ENCODE measurements at regions not wholly inside any gene's neighbourhood (a gene's known extent, or its start where the extent isn't known, plus 50 kb on each side); places are given as distances from the start of the nearest gene placed in this dataset.
A peak's percentile ranks its signal among the peaks of the same experiment; 100 is the strongest.

DNA sequence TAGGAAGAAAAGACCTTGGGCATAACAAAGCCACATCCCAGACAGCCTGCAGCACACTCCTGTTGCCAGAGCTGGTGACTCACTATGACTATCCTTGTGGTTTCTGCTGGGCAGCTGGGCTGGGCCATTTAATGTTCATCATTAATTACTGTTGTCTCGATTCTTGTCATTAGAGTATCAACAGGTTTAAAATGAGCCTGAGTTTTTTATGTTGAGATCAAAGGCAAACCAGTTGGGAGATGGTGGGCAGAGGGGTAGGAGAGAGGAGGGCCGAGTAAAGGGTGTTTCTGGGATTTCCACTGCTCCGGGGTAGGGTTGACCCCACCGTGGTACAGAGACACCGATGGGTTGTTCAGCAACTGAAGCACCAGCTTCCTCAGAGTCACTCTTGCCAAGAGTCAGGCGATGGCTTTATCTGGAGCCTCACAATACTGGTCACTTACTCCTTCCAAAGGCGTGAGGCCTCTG is 128.7 kb upstream of the LYZL1 start:
- 74 to 75% methylated on average over 3 to 7 of the region's 7 CpGs for WGBS, 2 experiments (ENCODE audit: insufficient coverage in 2 of 2)
- peaks cover 27% of the 10 kb centered on the region for H3K4me1 ChIP-seq (ENCODE audit: control insufficient read depth, insufficient read depth, low read length, poor library complexity, severe bottlenecking)
- peaks cover 12% of the 10 kb centered on the region for H3K9me3 ChIP-seq (ENCODE audit: control insufficient read depth, low read length)
- H3K4me3 ChIP-seq (ENCODE audit: extremely low read depth, insufficient read depth, low read length, poor library complexity, severe bottlenecking): no peak overlapping the region
- peak overlapping the region; percentile 81 for H3K27ac ChIP-seq (ENCODE audit: low read depth, low read length, severe bottlenecking)
- H3K36me3 ChIP-seq (ENCODE audit: control insufficient read depth, insufficient read depth, low read length): no peaks in the 10 kb centered on the region

DNA sequence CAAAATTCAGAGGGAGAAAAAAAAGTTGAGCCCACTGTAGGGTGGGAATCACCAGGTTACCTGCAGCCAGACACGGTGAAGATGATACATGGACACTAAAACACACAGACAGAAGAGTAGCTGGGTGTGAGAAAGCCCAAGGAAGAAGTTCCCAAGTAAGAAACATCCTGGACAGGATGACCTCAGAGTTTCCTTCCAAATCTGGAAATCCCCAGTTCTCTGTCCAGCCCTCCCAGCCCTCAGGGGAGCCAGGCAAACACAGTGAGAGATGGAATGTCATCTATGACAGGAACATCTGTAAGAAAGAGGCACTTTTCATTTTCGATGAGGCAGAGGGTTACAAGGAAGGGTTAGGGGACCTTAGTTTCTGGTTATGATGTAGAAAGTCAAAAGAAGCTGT is 125.1 kb upstream of the LYZL1 start:
- Histone ChIP-seq H3K4me1 (ENCODE audit: control insufficient read depth, insufficient read depth, low read length, poor library complexity, severe bottlenecking) (peaks cover 15% of the 10 kb centered on the region), H3K4me3 (ENCODE audit: extremely low read depth, insufficient read depth, low read length, poor library complexity, severe bottlenecking) (no peak overlapping the region), H3K27ac (ENCODE audit: low read depth, low read length, severe bottlenecking) (peak overlapping the region; percentile 36), H3K36me3 (ENCODE audit: control insufficient read depth, insufficient read depth, low read length) (no peaks in the 10 kb centered on the region), H3K9me3 (ENCODE audit: control insufficient read depth, low read length) (peaks cover 33% of the 10 kb centered on the region)
- WGBS, 2 experiments (ENCODE audit: insufficient coverage in 2 of 2): 83% methylated on average over 1 of the region's 2 CpGs; no CpG with 5 or more reads in 1 of the 2 experiments

DNA sequence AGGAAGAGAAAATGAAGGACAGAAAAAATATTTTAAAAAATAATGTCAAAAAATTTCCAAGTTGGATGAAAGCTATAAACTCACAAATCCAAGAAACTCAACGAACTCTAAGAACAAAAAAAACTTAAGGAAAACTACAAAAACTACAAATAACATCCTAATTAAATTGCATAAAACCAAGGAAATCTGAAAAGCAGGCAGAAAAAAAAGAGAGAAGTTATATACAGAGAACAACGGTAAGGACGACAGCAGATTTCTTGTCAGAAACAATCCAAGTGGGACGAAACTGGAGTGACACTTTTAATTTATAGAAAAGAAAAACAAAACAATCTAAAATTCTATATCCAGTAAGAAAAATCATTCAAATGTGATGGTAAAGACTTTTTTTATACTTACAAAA is 122.2 kb upstream of the LYZL1 start:
- H3K27ac ChIP-seq (ENCODE audit: low read depth, low read length, severe bottlenecking): no peak overlapping the region
- H3K4me3 ChIP-seq (ENCODE audit: extremely low read depth, insufficient read depth, low read length, poor library complexity, severe bottlenecking): no peak overlapping the region
- H3K9me3 ChIP-seq (ENCODE audit: control insufficient read depth, low read length): peaks cover 56% of the 10 kb centered on the region
- WGBS, 2 experiments (ENCODE audit: insufficient coverage in 2 of 2): no CpG with 5 or more reads among the region's 4 CpGs
- H3K36me3 ChIP-seq (ENCODE audit: control insufficient read depth, insufficient read depth, low read length): no peaks in the 10 kb centered on the region
- H3K4me1 ChIP-seq (ENCODE audit: control insufficient read depth, insufficient read depth, low read length, poor library complexity, severe bottlenecking): no peaks in the 10 kb centered on the region

DNA sequence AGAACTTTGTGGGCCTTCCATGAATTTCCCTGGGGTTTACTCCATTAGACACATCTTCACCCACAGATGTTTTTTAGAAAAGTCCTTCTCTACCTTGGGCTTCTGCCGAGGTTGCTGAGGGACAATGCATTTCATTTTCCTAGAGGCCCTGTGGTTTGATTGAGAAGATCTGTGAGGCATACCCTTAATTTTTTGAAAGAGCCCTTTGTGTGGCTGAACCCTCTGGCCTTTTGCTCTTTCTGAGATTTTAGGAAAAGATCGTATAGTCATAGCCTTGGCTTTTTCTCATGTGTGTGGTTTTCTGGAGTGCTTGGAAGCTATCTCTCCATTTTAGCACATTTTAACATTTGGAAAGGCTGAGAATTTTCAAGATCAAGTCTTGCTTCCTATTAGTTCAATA is 119.8 kb upstream of the LYZL1 start:
- H3K4me1 ChIP-seq (ENCODE audit: control insufficient read depth, insufficient read depth, low read length, poor library complexity, severe bottlenecking): no peaks in the 10 kb centered on the region
- H3K9me3 ChIP-seq (ENCODE audit: control insufficient read depth, low read length): peaks cover 67% of the 10 kb centered on the region
- whole genome bisulfite sequencing, 2 experiments (ENCODE audit: insufficient coverage in 2 of 2): no CpG with 5 or more reads among the region's 2 CpGs
- no peak overlapping the region for H3K27ac ChIP-seq (ENCODE audit: low read depth, low read length, severe bottlenecking)
- H3K4me3 ChIP-seq (ENCODE audit: extremely low read depth, insufficient read depth, low read length, poor library complexity, severe bottlenecking): no peak overlapping the region
- H3K36me3 ChIP-seq (ENCODE audit: control insufficient read depth, insufficient read depth, low read length): no peaks in the 10 kb centered on the region

DNA sequence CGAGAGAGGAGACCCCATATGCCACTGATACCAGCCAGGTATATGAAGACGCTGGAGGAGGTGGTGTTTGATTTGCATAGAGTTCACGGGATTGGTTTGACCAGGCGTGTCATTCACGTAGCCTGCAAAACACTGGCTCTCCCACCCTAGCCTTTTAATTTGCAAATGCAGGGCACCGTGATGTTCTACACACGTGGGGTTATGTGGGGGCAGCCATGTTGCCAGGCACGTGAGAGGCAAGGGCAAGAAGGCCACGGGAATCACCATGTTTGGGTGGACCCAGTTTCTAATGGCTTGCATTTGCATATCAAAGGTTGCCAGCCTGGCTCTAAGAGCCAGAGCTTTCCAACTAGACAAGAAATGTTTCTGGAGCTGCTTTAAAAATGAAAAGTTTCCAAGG is 117.2 kb upstream of the LYZL1 start:
- Histone ChIP-seq H3K27ac (ENCODE audit: low read depth, low read length, severe bottlenecking) (no peak overlapping the region), H3K9me3 (ENCODE audit: control insufficient read depth, low read length) (peaks cover 51% of the 10 kb centered on the region), H3K36me3 (ENCODE audit: control insufficient read depth, insufficient read depth, low read length) (no peaks in the 10 kb centered on the region), H3K4me1 (ENCODE audit: control insufficient read depth, insufficient read depth, low read length, poor library complexity, severe bottlenecking) (no peaks in the 10 kb centered on the region), H3K4me3 (ENCODE audit: extremely low read depth, insufficient read depth, low read length, poor library complexity, severe bottlenecking) (no peak overlapping the region)
- WGBS, 2 experiments (ENCODE audit: insufficient coverage in 2 of 2): 57 to 65% methylated on average over 6 to 7 of the region's 9 CpGs

DNA sequence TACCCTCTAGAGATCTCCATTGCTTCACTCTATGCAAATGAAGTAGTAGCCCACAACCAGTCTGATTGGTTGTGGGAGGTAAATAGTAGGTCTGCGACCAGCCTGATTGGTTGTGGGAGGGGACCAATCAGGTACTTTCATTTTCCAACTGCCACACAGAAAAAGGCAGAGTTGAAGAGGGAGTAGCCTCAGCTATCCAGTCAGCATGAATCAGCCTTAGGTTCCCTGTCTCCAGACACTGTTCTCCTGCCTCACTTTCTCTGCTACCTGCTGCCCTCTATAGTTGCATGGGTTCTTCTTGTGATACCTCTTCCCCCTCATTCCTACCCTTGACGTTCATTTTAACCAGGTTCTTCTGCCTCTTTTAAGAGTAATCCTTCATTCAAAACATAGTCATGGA is 114.5 kb upstream of the LYZL1 start:
- Histone ChIP-seq H3K4me1 (ENCODE audit: control insufficient read depth, insufficient read depth, low read length, poor library complexity, severe bottlenecking) (peaks cover 11% of the 10 kb centered on the region), H3K4me3 (ENCODE audit: extremely low read depth, insufficient read depth, low read length, poor library complexity, severe bottlenecking) (no peak overlapping the region), H3K36me3 (ENCODE audit: control insufficient read depth, insufficient read depth, low read length) (no peaks in the 10 kb centered on the region), H3K27ac (ENCODE audit: low read depth, low read length, severe bottlenecking) (no peak overlapping the region), H3K9me3 (ENCODE audit: control insufficient read depth, low read length) (peaks cover 39% of the 10 kb centered on the region)
- 75 to 94% methylated on average over 1 to 2 of the region's 2 CpGs for WGBS, 2 experiments (ENCODE audit: insufficient coverage in 2 of 2)

DNA sequence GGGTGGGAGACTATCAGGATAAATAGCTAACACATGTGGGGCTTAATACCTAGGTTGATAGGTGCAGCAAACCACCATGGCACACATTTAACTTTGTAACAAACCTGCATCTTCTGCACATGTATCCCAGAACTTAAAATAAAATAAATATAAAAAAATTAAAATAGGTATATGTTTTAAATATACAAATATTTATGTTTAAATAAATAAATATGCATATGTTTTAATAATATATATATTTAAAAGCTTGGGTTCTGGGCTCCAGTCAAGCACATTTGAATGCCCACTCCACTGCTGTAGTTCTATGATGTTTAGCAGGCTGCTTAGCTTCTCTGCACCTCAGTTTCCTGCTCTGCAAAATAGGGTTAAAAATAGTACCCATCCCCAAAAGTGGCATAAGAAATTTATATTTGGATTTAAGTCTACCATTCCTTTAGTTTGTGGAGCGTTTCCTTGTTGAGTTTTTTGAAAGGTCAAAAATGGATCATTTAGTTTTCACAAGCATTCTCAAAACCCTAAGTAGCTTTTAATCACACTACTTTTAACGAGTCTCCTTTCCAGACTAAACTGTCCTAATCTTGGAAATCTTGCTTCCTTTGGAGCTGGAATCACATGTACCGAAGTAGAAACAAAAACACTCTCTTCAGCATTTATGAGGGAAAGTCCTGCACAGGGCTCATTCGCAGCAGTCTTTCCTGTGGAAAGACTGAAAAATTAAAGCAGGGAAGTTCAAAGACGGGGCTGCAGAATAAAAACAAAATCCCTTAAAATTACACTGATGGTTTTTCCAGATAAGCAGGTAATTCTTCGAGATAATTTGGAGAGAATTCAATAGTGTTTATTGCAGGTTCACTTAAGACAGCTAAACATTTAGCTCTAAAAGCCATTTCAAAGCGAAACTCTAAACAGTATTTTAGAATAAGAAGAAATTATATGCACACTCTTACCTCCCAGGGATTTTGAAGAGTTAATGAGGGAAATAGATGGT is 111.7 kb upstream of the LYZL1 start:
- peak overlapping the region; percentile 68 for H3K27ac ChIP-seq (ENCODE audit: low read depth, low read length, severe bottlenecking)
- H3K9me3 ChIP-seq (ENCODE audit: control insufficient read depth, low read length): peaks cover 17% of the 10 kb centered on the region
- H3K4me3 ChIP-seq (ENCODE audit: extremely low read depth, insufficient read depth, low read length, poor library complexity, severe bottlenecking): no peak overlapping the region
- H3K4me1 ChIP-seq (ENCODE audit: control insufficient read depth, insufficient read depth, low read length, poor library complexity, severe bottlenecking): peaks cover 11% of the 10 kb centered on the region
- no peaks in the 10 kb centered on the region for H3K36me3 ChIP-seq (ENCODE audit: control insufficient read depth, insufficient read depth, low read length)
- WGBS, 2 experiments (ENCODE audit: insufficient coverage in 2 of 2): 80 to 93% methylated on average over 1 to 4 of the region's 7 CpGs

DNA sequence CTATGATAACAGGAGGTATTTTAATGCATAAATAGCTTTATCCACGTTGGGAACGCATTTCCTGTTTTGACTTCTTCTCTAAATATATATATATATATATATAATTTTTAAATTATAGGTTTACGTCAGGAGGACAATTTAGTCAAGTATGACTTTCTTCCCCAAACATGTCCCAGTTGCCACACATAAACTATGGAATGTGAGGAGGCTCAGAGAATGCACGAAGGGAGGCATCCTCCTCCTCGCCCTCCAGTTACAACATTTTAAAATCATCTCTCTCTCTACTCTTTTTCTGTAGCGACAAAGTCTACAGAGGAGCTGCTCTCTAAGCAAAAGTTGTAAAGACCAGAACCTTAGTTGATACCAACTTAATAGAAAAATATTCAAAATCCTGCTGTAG is 106.9 kb upstream of the LYZL1 start:
- H3K36me3 ChIP-seq (ENCODE audit: control insufficient read depth, insufficient read depth, low read length): no peaks in the 10 kb centered on the region
- no peaks in the 10 kb centered on the region for H3K9me3 ChIP-seq (ENCODE audit: control insufficient read depth, low read length)
- H3K4me3 ChIP-seq (ENCODE audit: extremely low read depth, insufficient read depth, low read length, poor library complexity, severe bottlenecking): no peak overlapping the region
- H3K27ac ChIP-seq (ENCODE audit: low read depth, low read length, severe bottlenecking): no peak overlapping the region
- H3K4me1 ChIP-seq (ENCODE audit: control insufficient read depth, insufficient read depth, low read length, poor library complexity, severe bottlenecking): peaks cover 15% of the 10 kb centered on the region
- 100% methylated on average over 2 of the region's 6 CpGs; no CpG with 5 or more reads in 1 of the 2 experiments for WGBS, 2 experiments (ENCODE audit: insufficient coverage in 2 of 2)

DNA sequence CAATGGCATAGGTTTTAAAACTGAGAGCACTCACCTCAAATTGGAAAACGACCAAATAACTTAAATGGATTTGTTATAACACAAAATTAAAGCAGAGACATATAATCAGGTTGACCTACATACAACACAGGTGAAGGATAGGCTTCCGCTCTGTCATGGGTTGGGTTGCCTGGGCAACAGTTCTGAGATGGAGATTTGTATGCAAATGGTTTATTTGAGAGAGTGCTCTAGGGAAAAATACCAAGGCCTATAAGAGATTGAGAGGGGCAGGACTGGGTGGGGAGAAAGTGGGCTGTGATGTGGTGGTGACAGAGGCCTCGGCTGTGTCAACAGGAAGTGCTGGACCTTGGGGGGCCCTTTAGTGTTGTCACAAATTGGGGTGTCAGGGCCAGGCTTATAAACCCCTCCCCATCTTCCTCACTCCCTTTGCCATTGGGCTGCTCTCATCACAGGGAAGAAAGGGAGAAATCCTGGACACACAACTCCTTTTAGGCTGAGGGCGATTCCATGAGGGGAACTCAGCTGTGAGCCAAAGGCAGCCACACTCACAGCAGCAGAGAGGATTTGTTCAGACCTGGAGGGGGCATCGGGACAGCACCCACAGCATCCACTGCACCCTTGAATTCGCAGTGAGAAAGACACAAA is 105.4 kb upstream of the LYZL1 start:
- Histone ChIP-seq H3K36me3 (ENCODE audit: control insufficient read depth, insufficient read depth, low read length) (no peaks in the 10 kb centered on the region), H3K9me3 (ENCODE audit: control insufficient read depth, low read length) (no peaks in the 10 kb centered on the region), H3K27ac (ENCODE audit: low read depth, low read length, severe bottlenecking) (no peak overlapping the region), H3K4me3 (ENCODE audit: extremely low read depth, insufficient read depth, low read length, poor library complexity, severe bottlenecking) (no peak overlapping the region), H3K4me1 (ENCODE audit: control insufficient read depth, insufficient read depth, low read length, poor library complexity, severe bottlenecking) (peaks cover 4% of the 10 kb centered on the region)
- 100% methylated on average over 1 to 2 of the region's 6 CpGs for WGBS, 2 experiments (ENCODE audit: insufficient coverage in 2 of 2)

DNA sequence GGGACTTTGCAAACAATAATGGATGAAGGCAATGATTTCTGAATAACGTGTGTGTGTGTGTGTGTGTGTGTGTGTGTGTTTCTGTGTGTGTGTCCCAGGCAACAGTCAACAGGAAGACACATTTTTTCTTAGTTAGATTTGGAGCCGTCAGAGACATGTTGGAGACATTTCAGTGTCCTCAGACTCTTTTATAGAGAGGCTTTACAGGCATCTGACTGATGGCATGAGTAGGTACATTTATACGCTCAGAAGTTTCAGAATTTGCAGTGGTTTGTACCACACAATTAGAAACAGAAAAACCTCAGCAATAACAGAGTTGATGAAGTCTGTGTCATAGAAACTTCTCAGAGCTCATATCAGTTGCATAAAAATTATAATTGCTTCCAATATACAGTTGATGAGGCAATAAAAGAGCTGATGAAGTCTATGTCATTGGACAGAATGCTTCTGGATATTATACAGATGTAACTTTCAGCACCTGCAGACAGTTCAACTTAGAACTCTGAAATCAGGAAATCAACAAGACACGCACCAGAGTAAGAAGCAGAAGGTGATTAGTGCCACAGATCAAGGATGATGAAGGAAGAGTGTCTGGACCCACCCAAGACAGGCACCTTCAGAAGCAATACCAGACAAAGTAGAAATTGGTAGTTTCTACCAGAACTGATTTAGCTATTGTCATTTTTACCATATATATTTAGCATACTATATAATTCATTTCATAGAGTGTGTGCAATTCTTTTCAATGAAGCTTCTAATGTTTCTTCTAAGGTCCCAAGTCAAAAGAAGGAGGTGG is 104.5 kb upstream of the LYZL1 start:
- H3K27ac ChIP-seq (ENCODE audit: low read depth, low read length, severe bottlenecking): no peak overlapping the region
- H3K4me3 ChIP-seq (ENCODE audit: extremely low read depth, insufficient read depth, low read length, poor library complexity, severe bottlenecking): no peak overlapping the region
- WGBS, 2 experiments (ENCODE audit: insufficient coverage in 2 of 2): 80 to 86% methylated on average over 1 of the region's 4 CpGs
- H3K36me3 ChIP-seq (ENCODE audit: control insufficient read depth, insufficient read depth, low read length): no peaks in the 10 kb centered on the region
- H3K4me1 ChIP-seq (ENCODE audit: control insufficient read depth, insufficient read depth, low read length, poor library complexity, severe bottlenecking): peaks cover 4% of the 10 kb centered on the region
- H3K9me3 ChIP-seq (ENCODE audit: control insufficient read depth, low read length): no peaks in the 10 kb centered on the region
